ENCODE measurements at regions not wholly inside any gene's neighbourhood (a gene's known extent, or its start where the extent isn't known, plus 50 kb on each side); places are given as distances from the start of the nearest gene placed in this dataset.

DNA sequence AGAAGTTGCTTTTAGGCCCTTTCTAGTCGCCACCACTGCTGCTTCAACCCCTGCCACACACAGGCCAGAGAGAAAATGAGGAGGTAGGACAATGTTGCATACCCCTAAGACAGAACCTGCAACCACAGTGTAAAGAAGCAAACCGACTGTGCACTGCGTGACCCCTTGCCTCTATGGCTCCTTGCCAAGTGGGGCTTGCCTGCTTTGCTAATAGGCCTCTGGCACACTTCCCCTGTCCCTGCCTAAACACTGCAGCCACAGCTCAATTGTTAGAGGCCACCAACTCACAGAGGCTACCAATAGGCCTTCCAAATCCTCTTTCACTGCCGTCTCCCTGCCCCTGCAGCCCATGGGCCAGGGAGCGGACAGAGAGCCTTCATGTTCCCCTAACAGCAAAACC lies 280.1 kb downstream of the CDH10 start:
- Mint-ChIP-seq H3K4me1 (no peaks in the 10 kb centered on the region), H3K4me3 (no peak overlapping the region), H3K9me3 (peaks cover 19% of the 10 kb centered on the region), H3K36me3 (ENCODE audit: low read depth) (no peaks in the 10 kb centered on the region), H3K27ac (no peak overlapping the region), H3K27me3 (no peaks in the 10 kb centered on the region)
- no peak for DNase-seq
- POLR2A ChIA-PET: no interaction called here
- CTCF ChIA-PET: no interaction called here

GRCh38 chr5:24365406-24365805 lies 279.4 kb downstream of the CDH10 start:
- CTCF ChIA-PET: no interaction called here
- Mint-ChIP-seq H3K27me3 (no peaks in the 10 kb centered on the region), H3K4me3 (no peak overlapping the region), H3K36me3 (ENCODE audit: low read depth) (no peaks in the 10 kb centered on the region), H3K4me1 (no peaks in the 10 kb centered on the region), H3K9me3 (peaks cover 19% of the 10 kb centered on the region), H3K27ac (no peak overlapping the region)
- POLR2A ChIA-PET: no interaction called here
- DNase-seq: no peak

- no peak for DNase-seq
- Mint-ChIP-seq H3K4me1 (no peaks in the 10 kb centered on the region), H3K27me3 (no peaks in the 10 kb centered on the region), H3K36me3 (ENCODE audit: low read depth) (no peaks in the 10 kb centered on the region), H3K27ac (no peak overlapping the region), H3K4me3 (no peak overlapping the region), H3K9me3 (peaks cover 14% of the 10 kb centered on the region)
- ChIA-PET POLR2A (no interaction called here), CTCF (no interaction called here)
These were observed 277.6 kb downstream of the CDH10 start for GRCh38 chr5:24367216-24367615.

DNA sequence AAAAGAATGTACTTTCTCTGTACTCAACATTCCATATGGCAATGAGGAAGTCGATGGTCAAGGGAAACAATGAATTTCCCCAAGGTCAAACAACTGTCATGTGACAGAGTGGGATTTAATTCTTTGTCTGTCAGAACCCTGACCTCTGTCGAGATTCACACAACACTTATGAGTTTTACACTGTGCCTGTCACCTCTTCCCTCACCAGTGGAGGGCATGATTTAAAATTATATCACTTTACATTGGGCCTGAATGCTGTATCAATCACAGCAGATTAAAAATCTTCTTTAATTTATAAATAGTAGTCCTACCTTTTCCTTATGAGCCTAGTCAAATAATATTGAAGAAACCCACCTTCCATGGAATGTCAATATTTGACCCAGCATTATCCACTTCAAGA lies 276.7 kb downstream of the CDH10 start:
- Mint-ChIP-seq H3K9me3 (peaks cover 11% of the 10 kb centered on the region), H3K4me3 (no peak overlapping the region), H3K36me3 (ENCODE audit: low read depth) (no peaks in the 10 kb centered on the region), H3K27ac (no peak overlapping the region), H3K4me1 (no peaks in the 10 kb centered on the region), H3K27me3 (no peaks in the 10 kb centered on the region)
- DNase-seq: no peak
- POLR2A ChIA-PET: no interaction called here
- CTCF ChIA-PET: no interaction called here

DNA sequence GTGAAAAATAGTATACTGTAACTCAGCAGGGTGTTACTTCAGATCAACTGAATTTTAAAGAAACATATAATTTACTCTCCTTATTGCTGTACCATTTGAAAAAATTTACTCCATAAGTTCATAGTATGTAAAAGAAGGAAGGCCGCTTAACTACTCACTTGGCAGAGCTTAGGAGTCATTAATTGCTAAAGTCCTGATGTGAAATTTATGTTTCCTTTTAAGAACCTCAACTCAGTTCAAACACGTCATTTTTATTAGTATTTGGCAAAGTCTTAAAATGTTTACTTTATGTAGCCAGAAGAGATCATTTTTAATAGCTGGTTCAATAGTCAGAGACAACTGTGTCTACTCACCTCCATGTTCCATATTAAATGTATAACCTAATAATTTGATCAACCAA lies 268.6 kb downstream of the CDH10 start:
- H3K27me3 Mint-ChIP-seq: no peaks in the 10 kb centered on the region
- H3K36me3 Mint-ChIP-seq (ENCODE audit: low read depth): no peaks in the 10 kb centered on the region
- ChIA-PET POLR2A (no interaction called here), CTCF (no interaction called here)
- H3K4me1 Mint-ChIP-seq: no peaks in the 10 kb centered on the region
- no peak overlapping the region for H3K4me3 Mint-ChIP-seq
- no peak overlapping the region for H3K27ac Mint-ChIP-seq
- DNase-seq: no peak
- peaks cover 2% of the 10 kb centered on the region for H3K9me3 Mint-ChIP-seq

DNA sequence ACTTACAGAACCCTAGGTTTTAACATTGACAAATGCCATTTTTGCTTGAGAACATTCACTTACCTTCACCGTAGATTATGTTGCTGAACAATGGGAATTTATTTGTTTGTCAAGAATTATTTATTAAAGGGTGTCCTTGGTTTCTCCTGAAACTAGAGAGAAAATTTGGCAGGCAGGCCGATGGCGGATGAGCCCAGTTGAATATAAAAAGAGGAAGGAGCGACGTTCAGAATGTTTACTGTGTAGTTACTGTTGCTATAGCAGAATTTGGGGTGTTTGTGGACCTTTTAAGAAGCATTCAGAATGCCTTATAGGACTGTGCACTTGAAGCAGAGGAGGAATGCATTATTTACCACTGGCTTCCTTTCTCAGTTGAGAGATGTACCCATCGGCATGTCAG lies 268.2 kb downstream of the CDH10 start:
- no peak for DNase-seq
- H3K36me3 Mint-ChIP-seq (ENCODE audit: low read depth): no peaks in the 10 kb centered on the region
- ChIA-PET CTCF (no interaction called here), POLR2A (no interaction called here)
- H3K4me1 Mint-ChIP-seq: no peaks in the 10 kb centered on the region
- H3K9me3 Mint-ChIP-seq: peaks cover 2% of the 10 kb centered on the region
- no peaks in the 10 kb centered on the region for H3K27me3 Mint-ChIP-seq
- no peak overlapping the region for H3K4me3 Mint-ChIP-seq
- no peak overlapping the region for H3K27ac Mint-ChIP-seq

- CTCF ChIA-PET: no interaction called here
- Mint-ChIP-seq H3K27ac (no peak overlapping the region), H3K36me3 (ENCODE audit: low read depth) (no peaks in the 10 kb centered on the region), H3K4me1 (no peaks in the 10 kb centered on the region), H3K4me3 (no peak overlapping the region), H3K9me3 (peaks cover 2% of the 10 kb centered on the region), H3K27me3 (no peaks in the 10 kb centered on the region)
- POLR2A ChIA-PET: no interaction called here
- DNase-seq: no peak
These were observed 262.8 kb downstream of the CDH10 start for GRCh38 chr5:24381861-24382489.

GRCh38 chr5:24385070-24385469 lies 259.7 kb downstream of the CDH10 start:
- Mint-ChIP-seq H3K27ac (no peak overlapping the region), H3K4me1 (no peaks in the 10 kb centered on the region), H3K9me3 (peaks cover 5% of the 10 kb centered on the region), H3K36me3 (ENCODE audit: low read depth) (no peaks in the 10 kb centered on the region), H3K4me3 (no peak overlapping the region), H3K27me3 (no peaks in the 10 kb centered on the region)
- POLR2A ChIA-PET: no interaction called here
- CTCF ChIA-PET: no interaction called here
- DNase-seq: no peak

DNA sequence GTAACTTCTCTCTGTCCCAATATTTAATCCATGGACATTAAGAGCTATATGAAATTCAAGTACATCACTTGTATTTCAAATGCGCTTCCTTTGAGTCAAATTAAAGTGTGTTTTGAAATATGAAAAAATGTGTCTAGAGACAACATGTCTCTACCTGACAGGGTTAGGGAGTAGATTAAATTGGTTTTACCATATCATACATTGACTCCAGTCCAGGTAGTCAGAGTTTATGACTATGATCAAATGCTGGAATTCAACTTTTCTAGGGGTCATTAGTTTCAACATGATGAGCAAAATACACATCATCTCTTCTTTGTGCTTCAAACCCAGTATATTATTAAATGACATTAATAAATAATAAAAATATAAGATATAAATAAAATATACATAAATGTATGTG lies 259.2 kb downstream of the CDH10 start:
- Mint-ChIP-seq H3K4me3 (no peak overlapping the region), H3K27ac (no peak overlapping the region), H3K9me3 (peaks cover 5% of the 10 kb centered on the region), H3K27me3 (no peaks in the 10 kb centered on the region), H3K4me1 (no peaks in the 10 kb centered on the region), H3K36me3 (ENCODE audit: low read depth) (no peaks in the 10 kb centered on the region)
- DNase-seq: no peak
- POLR2A ChIA-PET: no interaction called here
- CTCF ChIA-PET: no interaction called here

DNA sequence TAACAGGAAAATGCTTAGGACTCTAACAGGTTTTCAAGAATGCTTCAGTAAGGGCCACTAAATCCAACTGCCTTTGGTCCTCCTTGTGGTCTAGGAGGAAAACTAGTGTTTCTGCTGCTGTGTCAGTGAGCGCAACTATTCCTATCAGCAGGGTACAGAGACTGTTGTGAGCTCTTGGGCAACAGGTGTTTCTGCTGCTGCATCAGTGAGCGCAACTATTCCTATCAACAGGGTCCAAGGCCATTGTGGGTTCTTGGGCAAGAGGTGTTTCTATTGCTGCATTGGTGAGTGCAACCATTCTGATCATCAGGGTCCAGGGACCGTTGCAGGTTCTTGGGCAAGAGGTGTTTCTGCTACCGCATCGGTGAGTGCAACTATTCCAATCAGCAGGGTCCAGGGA lies 256.3 kb downstream of the CDH10 start:
- ChIA-PET CTCF (no interaction called here), POLR2A (no interaction called here)
- no peak overlapping the region for H3K4me3 Mint-ChIP-seq
- DNase-seq: no peak
- no peaks in the 10 kb centered on the region for H3K27me3 Mint-ChIP-seq
- H3K9me3 Mint-ChIP-seq: peaks cover 10% of the 10 kb centered on the region
- H3K27ac Mint-ChIP-seq: no peak overlapping the region
- no peaks in the 10 kb centered on the region for H3K36me3 Mint-ChIP-seq (ENCODE audit: low read depth)
- H3K4me1 Mint-ChIP-seq: no peaks in the 10 kb centered on the region

- H3K9me3 Mint-ChIP-seq: peaks cover 10% of the 10 kb centered on the region
- ChIA-PET POLR2A (no interaction called here), CTCF (no interaction called here)
- H3K27me3 Mint-ChIP-seq: no peaks in the 10 kb centered on the region
- no peak overlapping the region for H3K27ac Mint-ChIP-seq
- H3K4me3 Mint-ChIP-seq: no peak overlapping the region
- no peak for DNase-seq
- no peaks in the 10 kb centered on the region for H3K4me1 Mint-ChIP-seq
- H3K36me3 Mint-ChIP-seq (ENCODE audit: low read depth): no peaks in the 10 kb centered on the region
These were observed 254.8 kb downstream of the CDH10 start for GRCh38 chr5:24389968-24390367.

- no peak overlapping the region for H3K27ac Mint-ChIP-seq
- ChIA-PET POLR2A (no interaction called here), CTCF (no interaction called here)
- DNase-seq: no peak
- H3K4me3 Mint-ChIP-seq: no peak overlapping the region
- no peaks in the 10 kb centered on the region for H3K27me3 Mint-ChIP-seq
- no peaks in the 10 kb centered on the region for H3K4me1 Mint-ChIP-seq
- H3K9me3 Mint-ChIP-seq: peaks cover 11% of the 10 kb centered on the region
- H3K36me3 Mint-ChIP-seq (ENCODE audit: low read depth): no peaks in the 10 kb centered on the region
These were observed 253.0 kb downstream of the CDH10 start for GRCh38 chr5:24391816-24392215.

DNA sequence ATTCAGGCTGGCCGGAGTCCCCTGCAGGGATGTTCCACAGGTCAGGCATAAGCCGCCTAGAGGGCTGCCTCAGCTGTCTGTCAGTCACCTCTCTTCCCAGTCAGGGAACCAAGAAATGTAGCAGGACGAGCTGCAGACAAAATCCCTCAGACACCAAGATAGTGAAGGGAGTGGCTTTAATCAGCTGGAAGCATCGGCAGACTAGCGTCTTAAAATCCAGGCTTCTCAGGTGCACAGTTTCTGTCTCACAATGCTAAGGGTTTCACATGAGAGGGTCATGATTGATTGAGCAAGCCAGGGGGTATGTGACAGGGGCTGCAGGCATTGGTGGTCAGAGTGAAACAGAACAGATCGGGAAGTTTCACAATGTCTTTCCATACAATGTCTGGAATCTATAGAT lies 247.2 kb downstream of the CDH10 start:
- DNase-seq: no peak
- CTCF ChIA-PET: no interaction called here
- no peak overlapping the region for H3K27ac Mint-ChIP-seq
- H3K4me3 Mint-ChIP-seq: no peak overlapping the region
- no peaks in the 10 kb centered on the region for H3K36me3 Mint-ChIP-seq (ENCODE audit: low read depth)
- POLR2A ChIA-PET: no interaction called here
- H3K9me3 Mint-ChIP-seq: peaks cover 19% of the 10 kb centered on the region
- no peaks in the 10 kb centered on the region for H3K4me1 Mint-ChIP-seq
- no peaks in the 10 kb centered on the region for H3K27me3 Mint-ChIP-seq

DNA sequence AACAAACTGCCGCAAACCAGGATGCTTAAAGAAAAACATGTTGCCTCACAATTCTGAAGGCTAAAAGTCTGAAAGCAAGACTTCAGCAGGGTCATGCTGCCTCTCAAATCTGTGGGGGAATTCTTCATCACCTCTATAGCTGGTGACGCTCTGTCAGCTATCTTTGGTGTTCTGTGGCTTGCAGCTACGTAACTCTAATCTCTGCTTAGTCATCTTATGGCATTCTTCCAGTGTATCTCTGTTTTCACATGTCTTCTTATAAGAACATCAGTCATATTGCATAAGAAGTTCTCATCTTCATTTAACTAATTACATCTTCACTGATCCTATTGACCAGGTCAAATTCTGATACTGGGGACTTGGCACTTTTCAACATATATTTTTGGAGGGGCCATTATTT lies 243.0 kb downstream of the CDH10 start:
- ChIA-PET POLR2A (no interaction called here), CTCF (no interaction called here)
- no peak for DNase-seq
- Mint-ChIP-seq H3K36me3 (ENCODE audit: low read depth) (no peaks in the 10 kb centered on the region), H3K27ac (no peak overlapping the region), H3K27me3 (no peaks in the 10 kb centered on the region), H3K4me3 (no peak overlapping the region), H3K9me3 (peaks cover 18% of the 10 kb centered on the region), H3K4me1 (no peaks in the 10 kb centered on the region)

GRCh38 chr5:24407466-24407865 lies 237.3 kb downstream of the CDH10 start:
- Mint-ChIP-seq H3K4me3 (no peak overlapping the region), H3K27ac (no peak overlapping the region)

More at GRCh38 chr5:24407466-24407865, 237.3 kb downstream of the CDH10 start:
- DNase-seq: no peak
- Mint-ChIP-seq H3K36me3 (ENCODE audit: low read depth) (no peaks in the 10 kb centered on the region), H3K27me3 (no peaks in the 10 kb centered on the region), H3K9me3 (peaks cover 8% of the 10 kb centered on the region), H3K4me1 (no peaks in the 10 kb centered on the region)
- ChIA-PET POLR2A (no interaction called here), CTCF (no interaction called here)

Measured in activated CD4-positive, alpha-beta memory T cell treated with anti-CD3 and anti-CD28 coated beads, Interleukin-2, amount 10 ng/mL, durations not matched to agents 7 days and 5 days (primary cell).